PFSK-1 (cell line): ENCODE measurements at regions not wholly inside any gene's neighbourhood (a gene's known extent, or its start where the extent isn't known, plus 50 kb on each side); places are given as distances from the start of the nearest gene placed in this dataset.

ENCODE experiments used
- FOXP2 ChIP-seq: optimal IDR thresholded peaks from 2 replicates; pipeline ENCODE3; 2011; ENCODE audit warnings: borderline replicate concordance, control low read depth, inconsistent platforms; ENCODE audit not compliant: insufficient read depth; ENCODE audit errors: extremely low read length, extremely low read depth
- POLR2AphosphoS5 ChIP-seq: IDR thresholded peaks from 2 replicates; pipeline ENCODE4 v1.6.1; 2012; ENCODE audit warnings: low read depth, mild to moderate bottlenecking, control low read depth, low read length, moderate library complexity
- REST ChIP-seq, 2 experiments: IDR thresholded peaks; 2 replicates each; pipeline versions ENCODE4 v1.6.1 to v1.8.0; 2011 to 2012; ENCODE audit warnings: low read depth in 2 of 2, low read length in 2 of 2, control low read depth in 1 of 2, inconsistent platforms in 1 of 2, mild to moderate bottlenecking in 1 of 2, moderate library complexity in 1 of 2; ENCODE audit not compliant: insufficient read depth in 1 of 2
- SIN3A ChIP-seq: IDR thresholded peaks from 2 replicates; pipeline ENCODE4 v1.6.1; 2012; ENCODE audit warnings: mild to moderate bottlenecking, low read length, moderate library complexity, borderline replicate concordance; ENCODE audit not compliant: insufficient read depth
- TAF1 ChIP-seq: IDR thresholded peaks from 2 replicates; pipeline ENCODE4 v1.6.1; 2012; ENCODE audit warnings: low read length, control low read depth, borderline replicate concordance; ENCODE audit not compliant: insufficient read depth

- TF ChIP-seq POLR2AphosphoS5 (no peak), SIN3A (no peak), TAF1 (no peak), REST (IDR thresholded peaks at IDR 0.05; ENCODE audit: insufficient read depth in 1 of 2, low read depth in 2 of 2, low read length in 2 of 2) (no peak), FOXP2 (no peak)
These were observed 103.9 kb upstream of the DUSP10 start for GRCh38 chr1:221845650-221846371.
